Tibial artery (tissue), 4 donors: ENCODE measurements at regions not wholly inside any gene's neighbourhood (a gene's known extent, or its start where the extent isn't known, plus 50 kb on each side); places are given as distances from the start of the nearest gene placed in this dataset.

ENCODE experiments used
- DNase-seq, 2 donors: peaks; one replicate each; pipeline ENCODE4 v3.0.0-alpha.2; 2019
- H3K27ac ChIP-seq, 2 donors: fragments of 200-600 bp; sonication (generic) in 1 of 2; 1 replicate in 1 of 2; 2 replicates in 1 of 2; pipeline ENCODE4 v1.5.1; 2018 to 2019; ENCODE audit warnings: mild to moderate bottlenecking in 1 of 2
- H3K27me3 ChIP-seq, 2 donors: fragments of 200-600 bp; sonication (generic) in 1 of 2; one replicate each; pipeline versions ENCODE4 v1.5.1 to v1.6.0; 2016 to 2019
- H3K36me3 ChIP-seq, 3 donors: fragments of 200-600 bp; sonication (generic) in 2 of 3; one replicate each; pipeline ENCODE4 v1.5.1; 2016 to 2019; ENCODE audit warnings: mild to moderate bottlenecking in 2 of 3
- H3K4me1 ChIP-seq, 4 donors: fragments of 200-600 bp; sonication (generic) in 2 of 4; 1 replicate in 3 of 4; 2 replicates in 1 of 4; pipeline ENCODE4 v1.5.1; 2016 to 2019
- H3K4me3 ChIP-seq, 2 donors: fragments of 200-600 bp; sonication (generic) in 1 of 2; 1 replicate in 1 of 2; 2 replicates in 1 of 2; pipeline ENCODE4 v1.5.1; 2018 to 2019; ENCODE audit warnings: mild to moderate bottlenecking in 2 of 2
- H3K9me3 ChIP-seq, 3 donors: fragments of 200-600 bp; sonication (generic) in 1 of 3; one replicate each; pipeline ENCODE4 v1.5.1; 2016 to 2019
- CTCF ChIP-seq, 2 experiments: fragments of 200-600 bp in 1 of 2; fragments of 450-650 bp in 1 of 2; IDR thresholded peaks; one replicate each; pipeline ENCODE4 v1.5.1; 2017 to 2019; ENCODE audit warnings: antibody characterized with exemption in 2 of 2, mild to moderate bottlenecking in 1 of 2, moderate library complexity in 1 of 2
- intact Hi-C: fragments of 100-400 bp; cut with DNase I; formaldehyde crosslinking; loops from one replicate; pipeline ENCODE4 v1.15.0; 2023; ENCODE audit warnings: low total_unique reads

- intact Hi-C loops = no loop called here
- Histone ChIP-seq H3K27ac (no peak overlapping the region), H3K27me3 (no peaks in the 10 kb centered on the region), H3K4me1 (no peaks in the 10 kb centered on the region), H3K36me3 (no peaks in the 10 kb centered on the region), H3K4me3 (no peak overlapping the region), H3K9me3 (no peaks in the 10 kb centered on the region)
- TF ChIP-seq CTCF (IDR thresholded peaks at IDR 0.05) = no peak
- no peak for DNase-seq
Measured at GRCh38 chr1:168372861-168373371, 92.2 kb downstream of the TBX19 start.

- H3K36me3 ChIP-seq = no peaks in the 10 kb centered on the region
- H3K4me3 ChIP-seq = no peak overlapping the region
- H3K27ac ChIP-seq = no peak overlapping the region
- TF ChIP-seq CTCF (IDR thresholded peaks at IDR 0.05) = no peak
- no peaks in the 10 kb centered on the region for H3K9me3 ChIP-seq
- intact Hi-C loops = no loop called here
- H3K4me1 ChIP-seq = no peaks in the 10 kb centered on the region
- no peak for DNase-seq
- no peaks in the 10 kb centered on the region for H3K27me3 ChIP-seq
Measured at GRCh38 chr1:168372307-168372706, 91.6 kb downstream of the TBX19 start.

- Histone ChIP-seq H3K27me3 (no peaks in the 10 kb centered on the region), H3K4me1 (no peaks in the 10 kb centered on the region), H3K9me3 (no peaks in the 10 kb centered on the region), H3K4me3 (no peak overlapping the region), H3K27ac (no peak overlapping the region), H3K36me3 (no peaks in the 10 kb centered on the region)
- no peak for DNase-seq
- intact Hi-C loops = no loop called here
- no peak for TF ChIP-seq CTCF (IDR thresholded peaks at IDR 0.05)
Measured at GRCh38 chr1:168371477-168371876, 90.8 kb downstream of the TBX19 start.

- Histone ChIP-seq H3K27me3 (no peaks in the 10 kb centered on the region), H3K36me3 (no peaks in the 10 kb centered on the region), H3K4me3 (no peak overlapping the region), H3K27ac (no peak overlapping the region), H3K9me3 (no peaks in the 10 kb centered on the region), H3K4me1 (no peaks in the 10 kb centered on the region)
- no peak for DNase-seq
- no peak for TF ChIP-seq CTCF (IDR thresholded peaks at IDR 0.05)
- intact Hi-C loops = no loop called here
Measured at GRCh38 chr1:168370586-168370985, 89.9 kb downstream of the TBX19 start.

- no peak for TF ChIP-seq CTCF (IDR thresholded peaks at IDR 0.05)
- Histone ChIP-seq H3K36me3 (no peaks in the 10 kb centered on the region), H3K9me3 (no peaks in the 10 kb centered on the region), H3K27me3 (no peaks in the 10 kb centered on the region), H3K27ac (no peak overlapping the region), H3K4me1 (no peaks in the 10 kb centered on the region), H3K4me3 (no peak overlapping the region)
- no peak for DNase-seq
- intact Hi-C loops = no loop called here
Measured at GRCh38 chr1:168369655-168370054, 89.0 kb downstream of the TBX19 start.

- Histone ChIP-seq H3K9me3 (no peaks in the 10 kb centered on the region), H3K4me3 (no peak overlapping the region), H3K27ac (no peak overlapping the region), H3K36me3 (no peaks in the 10 kb centered on the region), H3K4me1 (no peaks in the 10 kb centered on the region), H3K27me3 (no peaks in the 10 kb centered on the region)
- intact Hi-C loops = no loop called here
- no peak for TF ChIP-seq CTCF (IDR thresholded peaks at IDR 0.05)
- DNase-seq = no peak
Measured at GRCh38 chr1:168368131-168368530, 87.5 kb downstream of the TBX19 start.
